SHP77 (cell line): ENCODE measurements at regions not wholly inside any gene's neighbourhood (a gene's known extent, or its start where the extent isn't known, plus 50 kb on each side); places are given as distances from the start of the nearest gene placed in this dataset.
A peak's percentile ranks its signal among the peaks of the same experiment; 100 is the strongest.
"Not testable (repeated sequence)": the region's sequence is repeated elsewhere in the genome, so short reads cannot be mapped to it uniquely, and the experiment has no call there.

ENCODE experiments used
- DNase-seq, 2 experiments: peaks; one replicate each; lab custom pipeline; 2025; lab: John Stamatoyannopoulos, UW

DNA sequence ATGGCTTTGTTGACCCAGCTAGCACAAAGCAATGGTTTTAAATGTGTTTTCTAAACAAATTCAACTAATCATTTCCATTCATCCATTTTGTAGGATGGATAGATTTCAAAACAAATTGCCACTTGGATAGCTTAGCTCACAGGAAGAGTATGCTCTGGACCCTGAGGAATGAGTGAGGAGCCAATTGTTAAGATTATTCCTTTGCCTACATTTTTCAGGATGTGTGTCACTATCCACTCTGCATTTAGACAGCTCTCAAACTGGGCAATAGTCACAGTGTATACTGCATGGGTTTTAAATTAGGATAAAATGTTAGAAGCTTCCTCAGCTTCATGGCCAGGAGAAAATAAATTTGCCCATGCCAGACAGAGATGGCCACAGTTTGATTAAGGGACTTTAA is 605.6 kb upstream of the TEX47 start:
- no peak for DNase-seq

DNA sequence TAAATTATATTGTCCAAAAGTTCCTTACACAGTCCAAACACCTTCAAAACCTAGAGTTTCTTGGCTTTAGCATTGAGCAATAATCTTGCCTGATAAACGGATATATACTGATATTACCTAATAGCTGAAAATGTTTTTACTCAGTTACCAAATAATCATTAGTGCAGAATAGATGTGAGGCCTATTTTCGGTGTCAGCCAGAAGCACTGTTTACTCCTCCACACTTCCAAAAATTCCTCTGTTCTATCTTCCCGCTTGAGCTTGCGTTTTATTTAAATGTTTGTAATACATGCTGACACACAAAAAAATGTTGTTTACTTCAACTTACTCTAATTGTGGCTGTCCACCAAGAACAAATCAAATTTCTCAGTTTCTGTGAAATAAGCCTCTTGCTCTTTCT is 606.2 kb upstream of the TEX47 start:
- no peak for DNase-seq

DNA sequence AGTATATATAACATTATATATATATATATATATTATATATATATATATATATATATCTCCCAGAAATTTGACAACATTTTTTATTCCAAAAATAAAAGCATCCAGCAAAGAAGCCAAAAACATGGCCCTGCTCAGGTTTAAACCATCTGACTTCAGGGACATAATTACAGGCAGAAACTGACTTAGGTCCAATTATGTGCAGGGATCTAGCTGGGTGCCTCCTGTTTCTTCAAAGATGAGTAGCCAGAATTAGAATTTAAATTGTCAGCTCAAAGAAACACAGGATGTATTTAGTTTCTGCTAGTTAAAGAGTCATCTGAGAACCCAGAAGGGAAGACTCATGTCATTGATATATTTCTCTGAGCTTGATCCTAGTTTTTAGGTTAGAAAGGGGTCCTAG is 656.4 kb upstream of the TEX47 start:
- no peak for DNase-seq

DNA sequence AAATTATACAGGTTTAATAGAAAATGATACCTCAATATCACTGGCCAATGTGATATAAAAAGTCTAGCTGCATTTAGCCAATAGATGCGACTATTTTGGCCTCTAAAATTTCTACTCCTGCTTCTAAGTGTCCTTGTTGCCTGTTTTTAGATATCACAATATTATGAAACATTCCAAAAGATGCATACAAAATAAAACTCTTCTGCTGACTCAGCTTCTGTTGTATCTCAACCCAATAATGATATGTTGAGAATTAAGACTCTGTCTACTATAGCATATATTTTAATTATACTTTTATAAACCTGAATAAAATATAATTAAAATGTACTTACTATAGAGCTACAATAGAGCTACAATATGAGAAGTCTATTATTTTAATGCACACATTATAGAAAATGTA is 661.0 kb upstream of the TEX47 start:
- no peak for DNase-seq

DNA sequence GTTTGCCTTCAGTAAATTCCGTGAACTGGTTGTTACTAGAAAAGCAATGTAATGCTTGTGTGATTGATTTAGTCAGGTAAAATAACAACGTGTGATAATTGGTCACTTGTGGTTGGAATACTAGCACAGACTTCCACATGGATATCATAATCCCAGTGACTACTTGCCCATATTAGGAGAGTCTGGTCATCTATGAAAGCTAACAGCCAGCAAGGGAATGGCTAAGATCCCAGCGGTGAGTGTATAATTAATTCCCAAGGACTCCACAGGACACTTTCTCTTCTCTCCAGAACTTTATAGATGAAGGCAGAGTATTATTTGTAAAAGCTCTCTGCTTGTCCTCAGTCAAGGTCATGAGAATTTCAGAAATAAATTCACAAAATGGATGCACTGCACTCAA is 662.6 kb upstream of the TEX47 start:
- DNase-seq, result no peak

DNA sequence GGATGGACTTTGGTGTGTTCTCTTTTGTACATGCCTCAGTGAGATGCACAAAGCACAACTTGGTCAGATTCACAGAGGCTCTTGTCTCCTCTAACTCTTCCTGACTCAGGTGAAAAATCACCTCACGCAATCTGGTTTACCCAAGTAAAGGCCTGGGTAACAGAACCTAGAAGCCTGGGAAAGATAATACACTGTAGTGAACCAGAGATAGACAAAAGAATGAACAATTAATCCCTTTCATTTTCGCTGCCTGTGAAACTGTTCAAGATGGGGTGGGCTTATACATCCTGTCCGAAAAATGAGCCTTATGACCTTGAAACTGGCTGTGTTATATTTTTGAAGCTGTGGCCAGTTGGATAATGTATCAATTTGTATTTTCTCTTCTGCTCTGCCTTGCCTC is 678.9 kb upstream of the TEX47 start:
- DNase-seq, result no peak

DNA sequence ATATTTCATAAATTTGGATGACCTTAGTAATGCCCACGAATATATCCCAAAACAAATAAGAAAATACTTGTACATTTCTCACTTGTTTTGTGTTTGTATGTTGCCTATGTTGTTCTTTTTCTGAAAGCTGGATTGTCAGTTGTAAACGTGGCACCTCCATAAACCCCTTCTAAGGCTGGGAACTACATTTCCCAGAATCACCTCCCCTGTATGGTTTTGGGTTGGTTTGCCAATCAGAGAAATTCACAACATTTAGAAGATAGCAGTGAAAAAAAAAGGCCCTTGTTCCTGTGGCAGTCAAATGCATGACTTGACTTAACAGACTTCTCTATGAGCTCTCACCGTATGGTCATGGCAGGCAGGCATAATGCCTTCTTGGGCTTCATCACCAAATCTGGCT is 676.3 kb upstream of the STEAP1 start:
- no peak for DNase-seq

DNA sequence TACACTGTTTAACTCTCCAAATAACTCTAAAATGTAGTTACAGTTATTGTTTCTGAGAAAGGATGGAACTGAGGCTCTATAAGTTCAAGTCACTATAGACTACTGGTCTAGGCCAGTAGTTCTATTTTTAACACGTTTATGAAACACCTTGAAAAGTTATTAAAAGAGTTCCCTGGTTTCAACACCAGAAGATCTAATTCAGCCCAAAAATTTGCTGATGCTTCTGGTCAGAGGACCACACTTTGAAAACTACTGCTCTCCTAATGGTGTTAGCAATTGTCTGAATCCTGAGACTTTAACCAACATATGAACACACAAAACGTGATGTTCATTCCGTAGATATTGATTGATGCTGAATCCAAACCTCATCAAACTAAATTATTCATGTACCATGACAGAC is 658.6 kb upstream of the STEAP1 start:
- DNase-seq, result no peak

DNA sequence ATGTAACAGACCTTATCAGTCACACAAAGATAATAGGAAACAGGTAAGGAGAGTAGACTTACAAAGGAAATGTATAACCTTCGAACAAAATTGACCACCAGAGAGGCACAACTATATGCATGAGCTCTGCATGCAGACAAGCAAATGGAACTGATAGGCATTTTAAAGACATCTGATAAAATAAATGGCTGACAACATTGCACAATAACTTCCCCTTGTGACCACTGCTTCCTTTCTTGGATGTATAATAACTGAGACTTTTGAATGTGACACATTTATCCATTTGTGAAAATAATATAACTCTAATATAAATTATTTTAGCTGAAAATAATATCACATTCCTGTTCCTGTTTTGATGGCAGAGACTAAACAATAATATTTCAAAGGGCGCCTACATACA is 654.2 kb upstream of the STEAP1 start:
- no peak for DNase-seq

DNA sequence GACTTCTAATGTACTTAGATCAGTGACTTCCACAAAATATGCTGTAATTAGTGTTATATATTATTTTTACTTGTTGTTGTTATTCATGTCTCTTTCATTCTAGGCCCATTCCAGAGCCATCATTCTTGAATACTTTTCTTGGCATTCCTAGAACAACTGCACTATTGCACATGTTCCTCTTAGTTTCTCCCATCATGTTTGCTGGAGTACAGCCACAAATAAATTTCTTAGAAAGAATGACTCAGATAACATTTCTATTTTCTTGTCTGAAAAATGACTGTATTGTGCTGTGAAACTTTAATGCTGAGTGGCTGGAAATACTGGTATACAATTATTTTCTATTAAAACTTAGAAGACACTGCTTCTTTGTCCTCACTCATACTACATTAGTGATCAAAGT is 651.0 kb upstream of the STEAP1 start:
- DNase-seq, result no peak

DNA sequence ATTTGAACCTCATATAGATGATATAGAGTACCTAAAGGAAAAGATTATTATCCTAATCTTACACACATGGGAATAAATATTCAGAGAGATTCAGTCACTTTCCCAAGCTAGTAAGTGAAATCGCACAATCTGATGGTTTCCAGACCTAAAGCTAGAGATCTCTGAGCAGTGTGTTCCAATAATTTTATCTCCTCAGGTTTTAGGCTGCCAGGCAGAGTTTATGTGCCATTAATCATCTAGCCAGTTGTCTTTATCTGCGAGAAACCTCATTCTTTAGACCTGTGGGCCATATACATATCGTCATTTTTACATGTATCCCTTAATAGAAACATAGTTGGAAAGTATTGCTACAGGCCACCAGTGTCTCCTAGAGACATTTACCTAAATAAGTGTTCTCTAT is 647.2 kb upstream of the STEAP1 start:
- no peak for DNase-seq

DNA sequence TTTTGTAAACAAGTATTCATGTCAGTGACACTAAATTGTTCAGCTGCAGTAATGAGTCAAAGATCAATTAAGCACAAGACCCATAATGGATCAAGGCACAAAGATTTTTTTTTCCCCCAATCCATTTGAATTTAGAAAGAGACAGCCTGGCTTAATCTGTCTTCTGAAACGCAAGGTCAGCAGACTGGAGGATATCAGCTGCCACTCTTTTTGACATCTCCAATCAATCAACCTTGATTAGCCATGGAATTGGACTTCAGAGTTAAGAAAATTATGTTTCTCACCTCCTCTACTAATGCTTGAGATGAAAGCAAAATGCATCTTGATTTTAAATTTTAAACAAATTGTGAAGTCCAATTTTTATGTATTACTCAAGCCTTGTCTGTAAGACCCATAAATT is 642.4 kb upstream of the STEAP1 start:
- no peak for DNase-seq

DNA sequence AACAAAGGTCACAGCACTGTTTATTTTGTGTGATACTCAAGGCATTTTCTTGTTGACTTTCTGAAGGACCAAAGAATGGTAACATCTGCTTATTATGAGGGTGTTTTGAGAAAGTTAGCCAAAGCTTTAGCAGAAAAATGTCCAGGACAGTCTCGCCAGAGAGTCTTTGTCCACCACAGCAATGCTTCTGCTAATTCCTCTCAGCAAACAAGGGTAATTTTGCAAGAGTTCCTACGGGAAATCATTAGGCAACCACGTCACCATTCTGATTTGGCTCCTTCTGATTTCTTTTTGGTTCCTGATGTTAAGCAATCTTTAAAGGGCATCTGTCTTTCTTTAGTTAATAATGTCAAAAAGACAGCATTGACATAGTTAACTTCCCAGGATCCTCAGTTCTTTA is 639.3 kb upstream of the STEAP1 start:
- no peak for DNase-seq

DNA sequence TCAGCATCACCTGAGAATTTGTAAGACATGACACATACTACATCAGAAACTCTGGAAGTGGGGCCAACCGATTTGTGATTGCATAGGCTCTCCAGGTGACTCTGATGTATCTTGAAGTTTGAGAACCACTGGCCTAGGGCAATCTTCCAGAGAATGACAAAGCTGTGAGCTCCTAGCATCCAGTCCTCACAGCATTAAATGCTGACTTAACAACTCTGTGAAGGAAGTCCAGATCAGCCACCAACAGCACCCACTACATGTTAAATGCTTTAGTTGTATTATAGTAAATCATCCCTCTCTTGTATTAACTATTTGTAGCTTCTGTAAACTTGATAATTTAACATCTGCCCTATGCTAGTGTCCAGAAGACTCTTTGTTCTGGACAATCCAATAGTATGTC is 636.5 kb upstream of the STEAP1 start:
- no peak for DNase-seq

DNA sequence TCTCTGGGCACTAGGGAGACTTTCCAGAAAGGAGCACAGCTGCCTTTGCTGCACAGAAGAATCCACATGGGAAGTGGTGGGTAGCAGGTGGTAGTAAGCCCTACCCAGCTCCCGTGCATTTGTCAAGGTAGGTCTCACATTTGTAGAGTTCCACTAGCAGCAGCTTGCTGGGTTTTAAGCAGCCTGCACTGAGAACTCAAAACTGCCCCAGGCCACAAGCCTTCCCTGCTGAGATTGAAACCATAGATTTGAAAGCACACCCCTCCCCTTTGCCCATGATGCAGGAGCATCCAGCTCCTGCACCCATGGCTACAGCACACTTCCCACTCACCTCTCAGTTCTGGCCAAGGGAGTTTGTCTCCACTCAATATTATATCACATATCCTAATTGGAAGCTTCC is 604.5 kb upstream of the STEAP1 start:
- DNase-seq, result no peak

DNA sequence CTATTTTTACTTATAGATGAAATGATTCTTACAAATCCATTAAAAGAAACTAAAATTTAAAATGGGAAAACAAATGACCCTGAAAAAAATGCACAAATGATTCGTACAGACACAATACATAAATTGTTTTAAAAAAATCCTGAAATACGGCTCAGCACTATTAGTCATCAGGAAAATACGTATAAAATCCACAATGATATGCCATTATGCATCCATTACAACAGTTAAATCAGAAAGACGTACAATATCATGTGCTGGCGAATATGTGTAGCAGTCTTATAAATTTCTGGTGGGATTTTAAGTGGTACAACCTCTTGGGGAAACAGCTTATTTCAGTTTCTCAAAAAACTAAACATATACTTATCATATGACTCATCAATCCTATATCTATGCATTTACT is 600.1 kb upstream of the STEAP1 start:
- DNase-seq, result no peak

DNA sequence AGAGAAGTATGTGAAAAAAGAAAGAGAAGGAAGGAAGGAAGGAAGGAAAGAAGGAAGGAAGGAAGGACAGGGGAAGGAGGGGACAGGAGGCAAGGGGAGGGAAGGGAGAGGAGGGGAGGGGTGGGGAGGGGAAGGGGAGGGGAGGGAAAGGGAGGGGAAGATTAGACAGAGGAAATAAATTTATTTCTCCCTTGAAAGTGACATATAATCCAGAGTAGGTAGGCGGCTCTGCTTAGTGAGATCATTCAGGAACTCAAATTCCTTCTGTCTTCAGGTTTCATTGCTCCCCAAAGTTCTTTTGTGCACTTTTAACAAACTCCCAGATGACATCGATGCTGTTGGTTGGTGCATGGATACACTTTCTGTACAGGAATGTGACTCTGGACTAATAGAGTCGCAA is 594.7 kb upstream of the STEAP1 start:
- no peak for DNase-seq

DNA sequence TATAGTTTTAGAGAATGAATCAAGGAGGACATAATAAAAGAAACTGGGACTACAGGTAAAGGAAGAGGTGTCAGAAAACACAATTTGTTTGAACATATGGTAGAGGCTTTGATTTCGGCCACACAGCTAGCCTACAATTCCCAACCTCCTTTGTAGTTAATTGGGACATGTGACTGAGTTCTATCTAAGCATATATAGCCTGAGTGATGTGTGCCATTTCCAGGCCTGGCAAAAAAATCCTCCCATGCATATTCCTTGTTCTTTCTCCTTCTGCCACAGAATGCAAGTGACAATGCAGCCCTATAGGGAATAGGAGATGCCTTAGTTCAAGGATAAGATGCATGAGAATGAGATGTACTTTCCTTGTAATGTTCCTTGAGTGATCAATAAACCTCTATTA is 590.7 kb upstream of the STEAP1 start:
- DNase-seq, result no peak

DNA sequence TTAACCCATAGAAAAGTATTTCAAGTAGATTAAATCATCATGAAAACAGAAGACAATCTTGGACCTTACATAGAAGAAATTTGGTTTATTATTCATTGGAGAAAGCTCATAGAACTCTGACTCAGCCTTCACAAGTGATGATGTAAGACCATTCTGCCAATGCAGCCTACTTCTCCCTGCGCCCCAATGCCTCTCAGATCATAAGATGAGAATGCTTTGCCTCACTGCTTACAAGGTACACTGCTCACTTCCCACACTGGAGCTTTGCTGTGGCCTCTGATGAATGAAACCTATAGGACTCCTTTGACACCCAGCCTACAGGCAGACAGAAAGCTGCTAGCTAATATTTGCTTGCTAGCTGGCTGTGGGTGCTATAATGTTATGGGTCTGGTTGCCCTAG is 569.4 kb upstream of the STEAP1 start:
- DNase-seq, result no peak

DNA sequence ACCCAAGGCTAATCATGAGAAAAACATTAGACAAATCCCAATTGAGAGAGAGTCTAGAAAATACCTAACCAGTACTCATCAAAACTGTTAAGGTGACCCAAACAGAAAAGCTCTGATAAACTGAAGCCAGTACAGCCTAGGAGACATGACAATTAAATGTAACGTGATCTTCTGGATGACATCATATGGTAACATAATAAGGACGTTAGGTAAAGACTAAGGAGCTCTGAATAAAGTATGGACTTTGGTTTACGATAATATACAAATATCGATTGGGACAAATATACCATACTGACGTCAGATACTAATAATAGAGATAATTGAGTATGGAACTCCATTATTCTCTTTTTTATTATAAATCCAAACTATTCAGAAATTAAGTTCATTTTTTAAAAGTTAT is 561.1 kb upstream of the STEAP1 start:
- peak; percentile 33 to 34 for DNase-seq

DNA sequence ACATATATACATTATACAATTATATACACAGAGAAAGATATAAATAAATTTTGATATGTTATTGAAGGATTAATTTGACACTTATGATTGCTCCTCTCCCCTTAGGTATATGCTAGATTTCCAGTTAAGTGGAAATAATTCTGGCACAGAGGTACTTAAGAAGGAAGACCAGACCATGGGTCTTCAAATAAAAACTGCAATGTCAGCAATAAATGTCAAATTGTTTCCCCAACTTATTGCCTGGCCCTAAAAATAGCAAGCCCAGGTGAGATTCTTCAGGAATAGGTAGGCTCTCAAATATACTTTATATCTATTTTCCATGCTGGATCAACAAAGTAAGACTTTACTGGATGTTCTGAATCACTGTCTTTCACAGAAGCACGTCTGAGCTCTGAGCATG is 551.3 kb upstream of the STEAP1 start:
- DNase-seq, result no peak

DNA sequence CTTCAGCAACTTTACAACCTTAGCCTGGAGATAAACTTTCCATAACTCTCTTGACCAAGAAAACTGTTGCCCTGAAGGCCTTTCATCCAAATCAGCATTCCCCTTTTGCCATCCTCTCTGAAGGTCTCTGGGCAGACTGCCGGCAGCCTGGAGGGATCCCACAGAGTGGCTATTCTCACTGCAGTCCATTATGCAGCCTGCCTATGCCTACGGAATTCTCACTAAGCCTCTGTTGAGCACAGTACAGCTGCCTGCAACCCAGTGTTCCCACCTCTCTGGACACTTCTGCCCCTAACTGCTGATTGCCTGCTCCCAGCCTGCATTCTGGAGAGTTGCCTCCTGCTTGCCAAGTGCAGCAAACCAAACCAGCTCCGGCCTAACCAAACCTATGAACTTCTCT is 548.9 kb upstream of the STEAP1 start:
- no peak for DNase-seq

DNA sequence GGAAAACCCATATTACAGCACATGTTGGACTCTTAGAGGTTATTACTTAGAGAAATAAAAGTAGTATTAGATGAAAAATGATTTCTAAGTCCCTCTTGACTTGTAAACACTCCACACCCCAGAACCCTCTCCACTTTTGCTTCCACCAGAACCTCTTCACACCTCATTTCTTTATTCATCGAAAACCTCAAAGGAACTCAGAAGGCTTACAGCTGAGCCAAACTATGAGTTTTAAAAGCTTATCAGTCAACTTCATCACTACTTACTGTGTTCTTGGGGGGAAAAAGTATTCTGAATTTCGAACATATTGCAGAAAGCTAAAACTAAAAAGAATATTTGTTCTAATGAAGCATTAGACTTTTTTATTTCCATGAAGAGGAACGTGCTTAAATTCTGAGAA is 547.8 kb upstream of the STEAP1 start:
- no peak for DNase-seq

DNA sequence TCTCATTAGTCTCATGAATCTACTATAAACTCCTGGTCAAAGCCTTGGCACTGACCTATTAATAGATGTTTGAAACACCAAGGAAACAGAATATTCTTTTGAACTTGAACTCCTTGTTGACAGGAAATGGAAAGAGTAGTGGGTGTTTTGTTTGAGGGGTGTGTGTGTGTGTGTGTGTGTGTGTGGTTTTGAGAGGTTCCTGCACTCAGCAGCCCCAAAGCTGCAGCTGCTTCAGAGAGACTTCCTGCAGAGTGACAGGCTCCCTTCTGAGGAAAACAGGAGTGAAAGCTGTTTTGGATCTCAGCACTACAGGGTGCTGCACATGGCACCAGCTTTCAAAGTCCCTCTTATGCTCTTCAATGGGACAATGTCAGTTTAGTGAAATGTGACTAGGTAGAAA is 546.5 kb upstream of the STEAP1 start:
- DNase-seq, result no peak

DNA sequence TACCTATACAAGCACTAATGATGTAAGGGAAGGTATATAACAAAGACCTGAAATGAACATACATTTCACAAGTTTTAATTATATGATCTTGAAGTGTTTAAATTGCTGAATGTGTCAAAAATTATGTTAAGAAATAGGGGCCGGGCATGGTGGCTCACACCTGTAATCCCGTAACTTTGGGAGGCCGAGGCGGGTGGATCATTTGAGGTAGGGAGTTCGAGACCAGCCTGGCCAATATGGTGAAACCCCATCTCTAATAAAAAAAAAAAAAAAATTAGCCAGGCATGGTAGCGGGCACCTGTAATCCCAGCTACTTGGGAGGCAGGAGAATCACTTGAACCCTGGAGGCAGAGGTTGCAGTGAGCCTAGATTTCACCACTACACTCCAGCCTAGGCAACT is 537.4 kb upstream of the STEAP1 start:
- not testable (repeated sequence) for DNase-seq
